PFSK-1 (cell line): ENCODE measurements at regions not wholly inside any gene's neighbourhood (a gene's known extent, or its start where the extent isn't known, plus 50 kb on each side); places are given as distances from the start of the nearest gene placed in this dataset.

Experiments used
- FOXP2 ChIP-seq: optimal IDR thresholded peaks from 2 replicates; pipeline ENCODE3; 2011; ENCODE audit warnings: borderline replicate concordance, control low read depth, inconsistent platforms; ENCODE audit not compliant: insufficient read depth; ENCODE audit errors: extremely low read length, extremely low read depth
- POLR2AphosphoS5 ChIP-seq: IDR thresholded peaks from 2 replicates; pipeline ENCODE4 v1.6.1; 2012; ENCODE audit warnings: low read depth, mild to moderate bottlenecking, control low read depth, low read length, moderate library complexity
- REST ChIP-seq, 2 experiments: IDR thresholded peaks; 2 replicates each; pipeline versions ENCODE4 v1.6.1 to v1.8.0; 2011 to 2012; ENCODE audit warnings: low read depth in 2 of 2, low read length in 2 of 2, control low read depth in 1 of 2, inconsistent platforms in 1 of 2, mild to moderate bottlenecking in 1 of 2, moderate library complexity in 1 of 2; ENCODE audit not compliant: insufficient read depth in 1 of 2
- SIN3A ChIP-seq: IDR thresholded peaks from 2 replicates; pipeline ENCODE4 v1.6.1; 2012; ENCODE audit warnings: mild to moderate bottlenecking, low read length, moderate library complexity, borderline replicate concordance; ENCODE audit not compliant: insufficient read depth
- TAF1 ChIP-seq: IDR thresholded peaks from 2 replicates; pipeline ENCODE4 v1.6.1; 2012; ENCODE audit warnings: low read length, control low read depth, borderline replicate concordance; ENCODE audit not compliant: insufficient read depth

GRCh38 chr3:38986901-38987300 is 64.8 kb downstream of the SCN11A start:
- no peak for TF ChIP-seq TAF1
- TF ChIP-seq POLR2AphosphoS5, result no peak
- TF ChIP-seq SIN3A, result no peak
- TF ChIP-seq REST (IDR thresholded peaks at IDR 0.05; ENCODE audit: insufficient read depth in 1 of 2, low read depth in 2 of 2, low read length in 2 of 2), result no peak
- no peak for TF ChIP-seq FOXP2

- TF ChIP-seq SIN3A, result no peak
- no peak for TF ChIP-seq FOXP2
- TF ChIP-seq TAF1, result no peak
- no peak for TF ChIP-seq POLR2AphosphoS5
- no peak for TF ChIP-seq REST (IDR thresholded peaks at IDR 0.05; ENCODE audit: insufficient read depth in 1 of 2, low read depth in 2 of 2, low read length in 2 of 2)
Measured at GRCh38 chr3:38985981-38986380, 65.8 kb downstream of the SCN11A start.

- no peak for TF ChIP-seq FOXP2
- TF ChIP-seq TAF1, result no peak
- TF ChIP-seq REST (IDR thresholded peaks at IDR 0.05; ENCODE audit: insufficient read depth in 1 of 2, low read depth in 2 of 2, low read length in 2 of 2), result no peak
- no peak for TF ChIP-seq POLR2AphosphoS5
- no peak for TF ChIP-seq SIN3A
Measured at GRCh38 chr3:38985581-38985980, 66.2 kb downstream of the SCN11A start.

GRCh38 chr3:38984731-38985130 is 67.0 kb downstream of the SCN11A start:
- TF ChIP-seq REST (IDR thresholded peaks at IDR 0.05; ENCODE audit: insufficient read depth in 1 of 2, low read depth in 2 of 2, low read length in 2 of 2), result no peak
- TF ChIP-seq TAF1, result no peak
- TF ChIP-seq FOXP2, result no peak
- TF ChIP-seq POLR2AphosphoS5, result no peak
- no peak for TF ChIP-seq SIN3A

GRCh38 chr3:38984110-38984509 is 67.6 kb downstream of the SCN11A start:
- TF ChIP-seq FOXP2, result no peak
